ENCODE measurements at regions not wholly inside any gene's neighbourhood (a gene's known extent, or its start where the extent isn't known, plus 50 kb on each side); places are given as distances from the start of the nearest gene placed in this dataset.
A peak's percentile ranks its signal among the peaks of the same experiment; 100 is the strongest.

DNA sequence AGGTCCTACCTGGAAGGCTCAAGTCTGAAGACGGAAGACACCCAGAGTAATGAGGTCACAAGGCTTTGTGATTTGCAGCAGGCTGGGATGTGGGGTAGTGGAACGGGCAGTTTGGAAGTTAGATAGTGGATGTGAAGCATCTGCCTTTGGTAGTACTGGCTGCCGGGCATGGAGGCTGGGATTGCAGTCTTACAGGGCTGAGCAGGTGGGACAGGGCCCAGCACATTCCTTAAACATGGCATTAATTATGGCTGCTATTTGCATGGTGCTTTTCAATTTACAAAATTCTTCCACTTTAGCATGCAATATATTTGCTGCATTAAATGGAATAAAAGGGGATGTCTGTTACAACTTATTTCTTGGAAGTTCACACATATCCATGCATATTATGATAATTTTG, 161.2 kb downstream of the UTP18 start:
- H3K4me3 ChIP-seq (ENCODE audit: low read depth, low read length), result no peak overlapping the region
- no peak for DNase-seq (ENCODE audit: low read depth)
- TF ChIP-seq, protein P1, sequence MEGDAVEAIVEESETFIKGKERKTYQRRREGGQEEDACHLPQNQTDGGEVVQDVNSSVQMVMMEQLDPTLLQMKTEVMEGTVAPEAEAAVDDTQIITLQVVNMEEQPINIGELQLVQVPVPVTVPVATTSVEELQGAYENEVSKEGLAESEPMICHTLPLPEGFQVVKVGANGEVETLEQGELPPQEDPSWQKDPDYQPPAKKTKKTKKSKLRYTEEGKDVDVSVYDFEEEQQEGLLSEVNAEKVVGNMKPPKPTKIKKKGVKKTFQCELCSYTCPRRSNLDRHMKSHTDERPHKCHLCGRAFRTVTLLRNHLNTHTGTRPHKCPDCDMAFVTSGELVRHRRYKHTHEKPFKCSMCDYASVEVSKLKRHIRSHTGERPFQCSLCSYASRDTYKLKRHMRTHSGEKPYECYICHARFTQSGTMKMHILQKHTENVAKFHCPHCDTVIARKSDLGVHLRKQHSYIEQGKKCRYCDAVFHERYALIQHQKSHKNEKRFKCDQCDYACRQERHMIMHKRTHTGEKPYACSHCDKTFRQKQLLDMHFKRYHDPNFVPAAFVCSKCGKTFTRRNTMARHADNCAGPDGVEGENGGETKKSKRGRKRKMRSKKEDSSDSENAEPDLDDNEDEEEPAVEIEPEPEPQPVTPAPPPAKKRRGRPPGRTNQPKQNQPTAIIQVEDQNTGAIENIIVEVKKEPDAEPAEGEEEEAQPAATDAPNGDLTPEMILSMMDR (IDR thresholded peaks at IDR 0.05; ENCODE audit: insufficient read depth, low read depth, low read length, missing control alignments), result no peak

DNA sequence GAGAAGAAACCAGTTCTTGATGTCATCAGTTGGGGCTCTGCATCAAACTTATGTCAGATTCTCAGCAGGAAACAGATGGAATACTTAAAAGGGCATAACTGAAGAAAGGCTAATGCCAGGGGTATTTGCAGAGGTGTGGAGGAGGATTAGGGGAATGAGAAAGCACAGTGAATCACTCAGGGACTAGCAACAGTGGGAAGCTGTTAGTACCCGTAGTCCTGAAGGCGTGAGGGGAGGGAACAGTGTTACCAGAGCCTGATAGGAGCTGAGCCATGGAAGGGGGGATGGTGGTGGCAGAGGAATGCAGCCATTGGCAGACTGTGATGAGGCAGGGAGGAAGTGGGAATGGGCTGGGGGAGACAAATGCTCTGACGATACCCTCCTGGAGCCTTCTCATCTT, 162.3 kb downstream of the UTP18 start:
- H3K4me3 ChIP-seq (ENCODE audit: low read depth, low read length), result no peak overlapping the region
- TF ChIP-seq, protein P1 (IDR thresholded peaks at IDR 0.05; ENCODE audit: insufficient read depth, low read depth, low read length, missing control alignments), result no peak
- no peak for DNase-seq (ENCODE audit: low read depth)

DNA sequence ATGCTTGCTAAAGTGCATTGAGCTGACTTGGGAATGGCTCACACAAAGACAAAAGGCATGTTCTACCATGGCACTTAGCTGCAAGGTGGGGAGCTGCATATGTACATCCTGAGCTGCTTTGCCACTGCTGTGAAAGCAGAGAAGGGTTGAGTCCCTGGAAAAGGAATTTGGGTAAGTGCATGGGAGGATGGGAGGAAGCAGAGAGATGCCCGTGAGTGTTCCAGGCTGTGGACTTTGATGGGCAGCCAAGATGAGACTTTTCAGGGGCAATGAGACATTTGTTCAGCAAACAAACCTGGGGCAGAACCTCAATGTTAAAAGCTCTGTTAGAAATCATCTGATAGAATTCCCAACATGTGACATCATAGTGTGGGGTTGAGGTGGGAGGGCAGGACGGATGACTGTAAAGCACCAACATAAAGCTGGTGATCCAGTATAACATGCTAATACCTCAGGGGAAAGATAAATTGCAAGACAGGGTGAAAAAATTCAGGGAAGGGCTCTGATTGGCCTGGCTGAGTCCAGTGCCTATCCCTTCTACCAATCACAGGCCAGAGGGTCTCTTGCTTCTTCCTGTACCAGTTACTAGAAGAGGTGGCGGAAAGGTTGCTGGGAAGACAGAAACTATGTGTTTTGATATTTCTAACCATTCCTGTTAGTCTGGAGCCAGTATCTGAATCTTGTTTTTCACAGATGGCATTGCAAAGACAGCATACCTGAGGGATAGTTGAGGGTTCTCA, 163.2 kb downstream of the UTP18 start:
- DNase-seq (ENCODE audit: low read depth), result no peak
- TF ChIP-seq, protein P1 (IDR thresholded peaks at IDR 0.05; ENCODE audit: insufficient read depth, low read depth, low read length, missing control alignments), result no peak
- no peak overlapping the region for H3K4me3 ChIP-seq (ENCODE audit: low read depth, low read length)

DNA sequence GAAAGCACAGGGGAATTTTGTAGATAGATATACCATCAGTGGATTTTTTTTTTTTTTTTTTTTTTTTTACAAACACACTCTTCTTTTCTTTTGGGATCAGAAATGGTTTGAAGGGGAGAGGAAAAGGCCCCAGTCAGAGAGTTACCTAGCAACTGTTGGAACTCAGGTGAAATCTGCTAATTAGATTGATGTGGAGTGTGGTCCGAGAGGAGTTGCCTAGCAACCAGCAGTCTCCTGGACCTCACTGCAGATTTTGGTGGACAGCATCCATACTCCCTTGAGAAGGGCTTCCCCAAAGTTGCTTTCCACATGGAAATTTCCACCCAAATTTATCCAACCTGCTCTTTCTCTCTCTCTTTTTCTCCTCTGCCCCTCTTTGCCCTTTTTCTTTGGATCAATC, 165.4 kb downstream of the UTP18 start:
- TF ChIP-seq, protein P1 (IDR thresholded peaks at IDR 0.05; ENCODE audit: insufficient read depth, low read depth, low read length, missing control alignments), result no peak

DNA sequence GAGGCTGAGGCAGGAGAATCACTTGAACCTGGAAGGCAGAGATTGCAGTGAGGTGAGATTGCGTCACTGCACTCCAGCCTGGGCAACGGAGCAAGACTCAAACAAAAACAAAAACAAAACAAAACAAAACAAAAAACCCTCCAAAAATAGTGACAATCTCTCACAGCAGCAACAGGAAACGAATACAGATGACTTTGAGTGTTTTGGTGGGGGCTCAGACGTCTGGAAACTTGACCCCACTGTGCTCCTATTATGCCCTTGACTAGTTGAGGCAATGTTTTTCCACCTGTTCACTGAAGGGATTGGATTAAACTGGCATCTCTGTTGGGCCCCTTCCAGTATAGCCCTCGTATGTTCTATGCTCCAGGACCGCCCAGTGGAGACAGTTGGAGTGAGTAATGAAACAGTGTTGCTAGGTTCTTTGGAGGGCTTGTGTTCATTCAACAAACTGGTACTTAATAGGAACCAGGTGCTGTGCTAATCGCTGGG, 167.0 kb downstream of the UTP18 start:
- H3K4me3 ChIP-seq (ENCODE audit: low read depth, low read length), result no peak overlapping the region
- peak; percentile 13 for DNase-seq (ENCODE audit: low read depth)
- TF ChIP-seq, protein P1 (IDR thresholded peaks at IDR 0.05; ENCODE audit: insufficient read depth, low read depth, low read length, missing control alignments), result no peak

More for the DNA sequence above, 165.4 kb downstream of the UTP18 start:
- DNase-seq (ENCODE audit: low read depth), result no peak
- H3K4me3 ChIP-seq (ENCODE audit: low read depth, low read length), result no peak overlapping the region

DNA sequence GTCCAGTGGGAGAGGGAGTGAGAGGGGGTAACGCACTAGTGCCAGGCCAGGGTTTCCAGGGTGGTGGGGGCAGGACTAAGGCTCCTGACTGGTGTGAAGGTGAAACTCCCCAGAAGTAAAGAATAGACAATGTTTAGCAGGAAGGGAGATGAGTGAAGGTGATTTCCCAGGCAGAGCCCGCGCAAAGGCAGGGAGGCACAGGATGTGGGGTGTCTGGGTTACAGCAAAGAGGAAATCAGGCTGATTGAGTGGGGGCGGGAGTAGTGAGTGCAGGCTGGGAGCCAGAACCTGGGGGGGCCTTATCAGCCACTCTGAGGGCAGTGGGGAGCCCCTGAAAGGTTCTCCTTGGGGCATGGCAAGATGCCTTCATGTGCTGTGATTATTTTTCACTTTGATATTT, 167.5 kb downstream of the UTP18 start:
- peak; percentile 70 for DNase-seq (ENCODE audit: low read depth)
- TF ChIP-seq, protein P1 (IDR thresholded peaks at IDR 0.05; ENCODE audit: insufficient read depth, low read depth, low read length, missing control alignments), result no peak

More for the DNA sequence above, 167.5 kb downstream of the UTP18 start:
- no peak overlapping the region for H3K4me3 ChIP-seq (ENCODE audit: low read depth, low read length)
